K562 (cell line): ENCODE measurements at regions not wholly inside any gene's neighbourhood (a gene's known extent, or its start where the extent isn't known, plus 50 kb on each side); places are given as distances from the start of the nearest gene placed in this dataset.

Experiments used
- ATAC-seq: fragments of 200-7000 bp; cut with Tn5 transposase; 3 replicates; pipeline ENCODE4 v1.9.1; 2020; ENCODE audit warnings: moderate library complexity
- BruUV-seq: library from RNA; stranded (reverse); fragments of 400-500 nt; replicated peaks from 2 replicates; lab custom pipeline; 2021; lab: Mats Ljungman, UMichigan
- CTCF ChIA-PET: fragments of 300-600 bp; formaldehyde crosslinking; extraction: SDS; loops from one replicate; lab custom pipeline; 2021; ENCODE audit warnings: low intra/inter-chr PET ratio; lab: Yijun Ruan, JAX
- POLR2A ChIA-PET: fragments of 300-600, 350-650 bp; sonication (Branson Sonifier 250); formaldehyde crosslinking; extraction: SDS; loops from one replicate; lab custom pipeline; 2021; ENCODE audit warnings: antibody characterized with exemption, inconsistent platforms; lab: Yijun Ruan, JAX
- DNase-seq, 4 experiments: peaks; one replicate each; pipeline versions ENCODE4 v3.0.0 to v3.0.0-alpha.2; 2011 to 2018; ENCODE audit warnings: low spot score in 3 of 4, mixed read lengths in 3 of 4; ENCODE audit errors: extremely low read depth in 1 of 4
- FAIRE-seq: peaks from 2 replicates; lab custom pipeline; 2011; peaks lifted over from hg19 to GRCh38; lab: Jason Lieb, UNC
- H2AFZ ChIP-seq: 2 replicates; pipeline ENCODE4 v1.6.0; 2011; ENCODE audit warnings: low read depth, low read length, control low read depth, inconsistent platforms
- H3K27ac ChIP-seq: fragments of 200-600 bp; 3 replicates; pipeline ENCODE4 v1.8.0; 2011; ENCODE audit warnings: low read depth, mild to moderate bottlenecking, control low read depth, inconsistent platforms, low read length, moderate library complexity, mixed read lengths; ENCODE audit errors: extremely low read depth
- H3K27me3 ChIP-seq, 2 experiments: fragments of 300-600 bp in 1 of 2; 2 replicates in 1 of 2; 3 replicates in 1 of 2; pipeline versions ENCODE4 v1.6.0 to v1.8.0; 2011; ENCODE audit warnings: inconsistent platforms in 2 of 2, low read length in 2 of 2, mild to moderate bottlenecking in 1 of 2, mixed read lengths in 1 of 2, moderate library complexity in 1 of 2; ENCODE audit not compliant: control insufficient read depth in 2 of 2, insufficient read depth in 2 of 2
- H3K36me3 ChIP-seq: fragments of 300-600 bp; 3 replicates; pipeline ENCODE4 v1.8.0; 2011; ENCODE audit warnings: mild to moderate bottlenecking, low read length, inconsistent platforms; ENCODE audit not compliant: control insufficient read depth, insufficient read depth
- H3K4me1 ChIP-seq, 2 experiments: fragments of 200-600 bp in 1 of 2; replicated peaks in 1 of 2; 2 replicates in 1 of 2; 3 replicates in 1 of 2; pipeline versions ENCODE4 v1.5.1 to v1.8.0; 2011; ENCODE audit warnings: inconsistent platforms in 2 of 2, low read length in 2 of 2, mild to moderate bottlenecking in 1 of 2, mixed read lengths in 1 of 2, moderate library complexity in 1 of 2; ENCODE audit not compliant: control insufficient read depth in 2 of 2, insufficient read depth in 2 of 2
- H3K4me2 ChIP-seq: 2 replicates; pipeline ENCODE4 v1.6.1; 2011; ENCODE audit warnings: low read length, control low read depth, inconsistent platforms, mixed read lengths; ENCODE audit not compliant: insufficient read depth
- H3K4me3 ChIP-seq: fragments of 200-600 bp; sonication (generic), shearing (Covaris generic); 2 replicates; pipeline ENCODE4 v1.5.1; 2016; ENCODE audit warnings: control low read depth, inconsistent platforms
- H3K79me2 ChIP-seq: fragments of 200-600 bp; 3 replicates; pipeline ENCODE4 v1.8.0; 2011; ENCODE audit warnings: low read length, inconsistent platforms; ENCODE audit not compliant: control insufficient read depth, insufficient read depth
- H3K9ac ChIP-seq, 2 experiments: 2 replicates each; pipeline versions ENCODE4 v1.6.0 to v1.6.1; 2011; ENCODE audit warnings: low read depth in 2 of 2, low read length in 2 of 2, control low read depth in 1 of 2, inconsistent platforms in 1 of 2, mild to moderate bottlenecking in 1 of 2, mixed read lengths in 1 of 2; ENCODE audit not compliant: insufficient read depth in 1 of 2
- H3K9me1 ChIP-seq: one replicate; pipeline ENCODE4 v1.6.0; 2011; ENCODE audit warnings: inconsistent platforms, mild to moderate bottlenecking, low read length, moderate library complexity; ENCODE audit not compliant: control insufficient read depth, insufficient read depth
- H3K9me3 ChIP-seq: replicated peaks from 2 replicates; pipeline ENCODE4 v1.5.1; 2011; ENCODE audit warnings: low read depth, low read length, inconsistent platforms; ENCODE audit not compliant: control insufficient read depth, insufficient read depth
- H4K20me1 ChIP-seq: replicated peaks from 2 replicates; pipeline ENCODE4 v1.6.1; 2011; ENCODE audit warnings: low read length, inconsistent platforms, mixed read lengths; ENCODE audit not compliant: control insufficient read depth, insufficient read depth
- BRD9 ChIP-seq: fragments of 450-650 bp; IDR thresholded peaks from 2 replicates; pipeline ENCODE4 v1.6.1; 2018; ENCODE audit warnings: low read depth; ENCODE audit not compliant: partially characterized antibody
- CBX2 ChIP-seq: fragments of 200-600 bp; sonication (generic); IDR thresholded peaks from one replicate; pipeline ENCODE4 v1.6.1; 2012; ENCODE audit warnings: mild to moderate bottlenecking, low read length, inconsistent platforms; ENCODE audit not compliant: insufficient read depth, poor library complexity, severe bottlenecking
- CEBPB ChIP-seq: fragments of 450-650 bp; IDR thresholded peaks from 2 replicates; pipeline ENCODE4 v1.6.1; 2016; ENCODE audit warnings: missing genetic modification characterization, missing compliant biosample characterization
- CEBPZ ChIP-seq: fragments of 150-350 bp; IDR thresholded peaks from 2 replicates; pipeline ENCODE4 v1.6.1; 2014; ENCODE audit warnings: low read depth, mild to moderate bottlenecking, low read length, borderline replicate concordance
- CHD1 ChIP-seq: fragments of 200-600 bp; sonication (generic); IDR thresholded peaks from one replicate; pipeline ENCODE4 v1.6.1; 2012; ENCODE audit warnings: mild to moderate bottlenecking, moderate library complexity, low read length, inconsistent platforms
- E2F6 ChIP-seq, 2 experiments: IDR thresholded peaks; 2 replicates each; pipeline ENCODE4 v1.6.1; 2011; ENCODE audit warnings: borderline replicate concordance in 1 of 2, control low read depth in 1 of 2, low read depth in 1 of 2, low read length in 1 of 2, mild to moderate bottlenecking in 1 of 2, mixed read lengths in 1 of 2, moderate library complexity in 1 of 2; ENCODE audit not compliant: insufficient read depth in 1 of 2, insufficient read length in 1 of 2, poor library complexity in 1 of 2, severe bottlenecking in 1 of 2; ENCODE audit errors: extremely low read depth in 1 of 2
- ELF4 ChIP-seq: fragments of 450-650 bp; formaldehyde crosslinking; IDR thresholded peaks from 2 replicates; pipeline ENCODE4 v1.4.0; 2022; ENCODE audit warnings: missing genetic modification characterization
- GTF2F1 ChIP-seq: IDR thresholded peaks from 2 replicates; pipeline ENCODE4 v1.6.1; 2011; ENCODE audit warnings: low read depth, low read length, improper control_type of control experiment
- HNRNPK ChIP-seq: fragments of 200-400 bp; formaldehyde crosslinking; IDR thresholded peaks from one replicate; pipeline ENCODE4 v1.6.1; 2018; ENCODE audit warnings: mild to moderate bottlenecking, low read depth, low read length; ENCODE audit not compliant: poor library complexity, severe bottlenecking
- RFX1 ChIP-seq: fragments of 450-650 bp; IDR thresholded peaks from 2 replicates; pipeline ENCODE4 v1.6.1; 2016; ENCODE audit warnings: mild to moderate bottlenecking, moderate library complexity
- SPI1 ChIP-seq: IDR thresholded peaks from 2 replicates; pipeline ENCODE4 v1.6.1; 2011; ENCODE audit warnings: low read depth, low read length, control low read depth, borderline replicate concordance
- U2AF2 ChIP-seq: fragments of 200-400 bp; formaldehyde crosslinking; optimal IDR thresholded peaks from 2 replicates; pipeline ENCODE3; 2017; ENCODE audit warnings: low read depth, mild to moderate bottlenecking, low read length
- XRCC4 ChIP-seq: IDR thresholded peaks from one replicate; pipeline ENCODE4 v1.6.1; 2011; ENCODE audit not compliant: insufficient read depth, insufficient read length; ENCODE audit errors: extremely low read depth
- XRCC5 ChIP-seq: fragments of 200-400 bp; formaldehyde crosslinking; IDR thresholded peaks from 2 replicates; pipeline ENCODE4 v1.6.1; 2017; ENCODE audit warnings: low read depth, mild to moderate bottlenecking, low read length
- ZFP36 ChIP-seq: fragments of 150-350 bp; IDR thresholded peaks from 2 replicates; pipeline ENCODE4 v1.6.1; 2018; ENCODE audit warnings: low read length, low read depth; ENCODE audit not compliant: partially characterized antibody
- ZFPM2 ChIP-seq: fragments of 250-450 bp; sonication (Bioruptor Pico); IDR thresholded peaks from 2 replicates; pipeline ENCODE4 v1.5.1; 2022; ENCODE audit warnings: mild to moderate bottlenecking
- ZNF408 ChIP-seq: fragments of 250-450 bp; sonication (Bioruptor Pico); IDR thresholded peaks from 2 replicates; pipeline ENCODE4 v1.4.0; 2020; ENCODE audit warnings: low read depth, mild to moderate bottlenecking, moderate library complexity
- ZNF436 ChIP-seq: fragments of 250-450, 450-650 bp; sonication (Bioruptor Pico); formaldehyde crosslinking; IDR thresholded peaks from 2 replicates; pipeline ENCODE4 v1.7.0; 2020; ENCODE audit warnings: mild to moderate bottlenecking
- ZNF445 ChIP-seq: fragments of 250-450 bp; sonication (Bioruptor Pico); IDR thresholded peaks from 2 replicates; pipeline ENCODE4 v1.4.0; 2020; ENCODE audit warnings: low read depth, mild to moderate bottlenecking, moderate library complexity
- in situ Hi-C: fragments of 300-500 bp; cut with MboI; formaldehyde crosslinking; loops from 4 replicates; pipeline ENCODE4 v1.15.0; 2018; ENCODE audit warnings: inconsistent platforms, mixed read lengths
- intact Hi-C: fragments of 100-400 bp; cut with micrococcal nuclease; formaldehyde crosslinking; loops from 2 replicates; pipeline ENCODE4 v1.14.2; 2022
- TF ChIP-seq, protein P1 (sequence below): sonication (generic); formaldehyde crosslinking; IDR thresholded peaks from 2 replicates; pipeline ENCODE4 v1.8.0; 2022; ENCODE audit warnings: mild to moderate bottlenecking, missing genetic modification reagents

DNA sequence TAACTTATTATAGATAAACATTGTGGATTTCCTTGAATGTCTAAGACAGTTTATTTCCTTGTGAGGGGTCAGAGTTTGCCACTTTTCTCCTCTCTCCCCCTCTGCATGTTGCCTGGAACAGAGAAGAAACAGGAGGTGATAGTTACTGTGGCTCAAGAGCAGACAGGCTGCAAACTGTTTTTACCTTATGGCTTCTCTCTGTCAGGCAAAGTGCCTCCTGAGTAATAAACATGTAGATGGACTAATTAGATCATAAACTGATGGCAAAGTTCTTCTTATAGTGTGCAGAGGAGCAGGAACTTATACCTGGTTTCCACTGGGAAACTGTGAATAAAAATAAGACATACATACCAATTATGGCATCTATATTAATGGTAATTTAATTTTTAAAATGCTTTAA, 133.1 kb upstream of the CDH12 start:
- no peaks in the 10 kb centered on the region for H3K9me1 ChIP-seq
- H3K4me1 ChIP-seq, result no peaks in the 10 kb centered on the region
- H3K27me3 ChIP-seq, result no peaks in the 10 kb centered on the region
- intact Hi-C loops (no loop called here), in situ Hi-C loops (no loop called here)
- H3K27ac ChIP-seq, result no peak overlapping the region
- H3K79me2 ChIP-seq, result no peaks in the 10 kb centered on the region
- H3K9me3 ChIP-seq, result no peaks in the 10 kb centered on the region; the same call in 1 of the 2 replicates
- DNase-seq (no peak), FAIRE-seq (no peak), ATAC-seq (no peak)
- TF ChIP-seq ZNF408 (CRISPR knock-in tag), result no peak
- TF ChIP-seq ZFPM2 (CRISPR knock-in tag), result no peak
- TF ChIP-seq ZFP36, result no peak
- TF ChIP-seq U2AF2, result no peak
- no peak for TF ChIP-seq BRD9
- no peak for TF ChIP-seq HNRNPK
- TF ChIP-seq SPI1, result no peak
- TF ChIP-seq CBX2, result no peak
- no peak for TF ChIP-seq XRCC4
- TF ChIP-seq CEBPB (tag), result no peak
- TF ChIP-seq XRCC5, result no peak
- TF ChIP-seq, protein P1, sequence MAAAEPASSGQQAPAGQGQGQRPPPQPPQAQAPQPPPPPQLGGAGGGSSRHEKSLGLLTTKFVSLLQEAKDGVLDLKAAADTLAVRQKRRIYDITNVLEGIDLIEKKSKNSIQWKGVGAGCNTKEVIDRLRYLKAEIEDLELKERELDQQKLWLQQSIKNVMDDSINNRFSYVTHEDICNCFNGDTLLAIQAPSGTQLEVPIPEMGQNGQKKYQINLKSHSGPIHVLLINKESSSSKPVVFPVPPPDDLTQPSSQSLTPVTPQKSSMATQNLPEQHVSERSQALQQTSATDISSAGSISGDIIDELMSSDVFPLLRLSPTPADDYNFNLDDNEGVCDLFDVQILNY (CRISPR knock-in tag), result no peak
- no peak for TF ChIP-seq CHD1
- TF ChIP-seq E2F6 (IDR thresholded peaks at IDR 0.05; ENCODE audit: borderline replicate concordance in 1 of 2, extremely low read depth in 1 of 2, insufficient read depth in 1 of 2, insufficient read length in 1 of 2, low read depth in 1 of 2, low read length in 1 of 2, poor library complexity in 1 of 2, severe bottlenecking in 1 of 2), result no peak
- TF ChIP-seq ZNF445 (CRISPR knock-in tag), result no peak
- TF ChIP-seq ZNF436 (CRISPR knock-in tag), result no peak
- TF ChIP-seq RFX1, result no peak
- TF ChIP-seq CEBPZ, result no peak
- no peak for TF ChIP-seq ELF4 (CRISPR knock-in tag)
- TF ChIP-seq GTF2F1, result no peak
- POLR2A ChIA-PET, result no interaction called here
- no peak overlapping the region for H3K4me2 ChIP-seq
- H3K4me3 ChIP-seq, result no peak overlapping the region
- no peak overlapping the region for H3K9ac ChIP-seq
- no peaks in the 10 kb centered on the region for H3K36me3 ChIP-seq
- H2AFZ ChIP-seq, result no peak overlapping the region
- CTCF ChIA-PET, result no interaction called here
- BruUV-seq, result no TSS peak
- no peaks in the 10 kb centered on the region for H4K20me1 ChIP-seq
